Medulla oblongata (tissue), 1 donor: ENCODE measurements at regions not wholly inside any gene's neighbourhood (a gene's known extent, or its start where the extent isn't known, plus 50 kb on each side); places are given as distances from the start of the nearest gene placed in this dataset.
A peak's percentile ranks its signal among the peaks of the same experiment; 100 is the strongest.

Experiments
- DNase-seq: peaks from one replicate; pipeline ENCODE4 v3.0.0-alpha.2; 2015; ENCODE audit errors: extremely low spot score

DNA sequence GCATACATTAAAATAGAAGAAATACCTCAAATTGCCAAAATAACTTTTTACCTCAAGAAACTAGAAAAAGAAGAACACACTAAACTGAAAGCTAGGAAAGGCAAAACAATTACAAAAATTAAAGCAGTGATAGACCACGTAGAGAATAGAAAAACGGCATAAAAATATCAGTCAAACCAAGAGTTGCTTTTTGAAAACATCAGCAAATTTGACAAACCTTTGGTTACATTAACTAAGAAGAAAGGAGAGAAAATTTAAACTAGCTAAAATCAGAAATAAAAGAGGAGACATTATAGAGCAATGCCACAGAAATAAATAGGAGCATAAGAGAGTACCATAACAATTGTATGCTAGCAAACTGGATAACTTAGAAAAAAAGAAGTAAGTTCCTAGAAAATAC is 553.8 kb downstream of the CCER1 start:
- no peak for DNase-seq

DNA sequence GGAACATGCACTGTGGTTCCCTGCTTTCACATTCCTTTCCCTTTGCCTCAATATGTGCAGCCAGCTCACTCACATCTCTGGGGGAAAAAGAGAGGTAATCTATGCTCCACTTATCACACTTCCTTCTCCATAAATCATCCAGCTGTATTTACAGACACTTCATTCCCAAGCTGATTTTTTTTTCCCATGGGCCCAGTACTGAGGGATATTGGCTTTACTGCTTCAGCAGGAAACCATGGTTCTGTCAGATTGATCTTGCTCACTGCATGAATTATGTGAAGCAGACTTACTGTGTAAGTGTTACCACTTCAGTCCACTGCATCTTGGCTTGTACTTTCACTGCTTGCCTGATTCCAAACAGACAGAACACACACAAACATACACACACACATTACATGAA is 555.6 kb downstream of the CCER1 start:
- DNase-seq: no peak

DNA sequence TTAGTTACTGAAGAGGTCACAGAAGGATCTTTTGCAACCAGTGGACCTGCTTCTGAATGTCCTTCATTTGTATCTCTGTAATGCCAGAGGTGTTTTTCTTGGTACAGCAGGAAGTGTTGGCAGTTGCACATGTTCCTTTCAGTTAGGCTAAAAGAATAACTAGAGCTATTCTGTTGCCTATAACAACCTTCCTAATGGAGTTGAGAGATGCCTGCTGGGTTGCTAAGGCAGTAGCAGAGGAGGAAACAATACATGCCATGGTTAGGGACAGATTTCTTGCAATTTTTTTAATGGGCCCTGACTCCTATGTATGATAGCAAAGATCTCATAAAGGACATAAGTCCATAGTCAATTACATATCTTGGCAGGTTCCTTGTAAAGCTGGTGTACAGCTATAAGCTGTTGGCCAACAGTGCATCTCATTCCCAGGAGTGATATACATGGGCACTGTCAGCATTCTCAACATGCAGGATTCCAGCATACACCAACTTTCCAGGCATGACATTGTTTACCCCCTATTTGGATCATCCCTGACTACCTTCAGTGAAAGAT is 556.6 kb downstream of the CCER1 start:
- DNase-seq: no peak

DNA sequence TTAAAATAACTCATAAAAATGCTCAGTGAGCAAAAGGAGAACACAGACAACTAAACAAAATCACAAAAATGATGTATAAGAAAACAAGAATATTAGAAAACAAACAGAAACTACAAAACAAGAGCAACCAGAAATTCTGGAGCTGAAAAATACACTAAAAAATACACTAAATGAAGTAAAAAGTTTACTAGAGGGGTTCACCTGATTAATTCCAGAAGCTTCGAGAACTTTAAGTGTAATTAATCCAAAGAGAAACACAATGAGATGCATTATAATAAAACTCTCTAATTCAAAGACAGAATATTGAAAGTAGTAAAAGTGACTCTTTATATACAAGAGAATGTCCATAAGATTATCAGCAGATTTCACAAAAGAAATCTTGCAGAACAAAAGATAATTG is 558.4 kb downstream of the CCER1 start:
- no peak for DNase-seq

DNA sequence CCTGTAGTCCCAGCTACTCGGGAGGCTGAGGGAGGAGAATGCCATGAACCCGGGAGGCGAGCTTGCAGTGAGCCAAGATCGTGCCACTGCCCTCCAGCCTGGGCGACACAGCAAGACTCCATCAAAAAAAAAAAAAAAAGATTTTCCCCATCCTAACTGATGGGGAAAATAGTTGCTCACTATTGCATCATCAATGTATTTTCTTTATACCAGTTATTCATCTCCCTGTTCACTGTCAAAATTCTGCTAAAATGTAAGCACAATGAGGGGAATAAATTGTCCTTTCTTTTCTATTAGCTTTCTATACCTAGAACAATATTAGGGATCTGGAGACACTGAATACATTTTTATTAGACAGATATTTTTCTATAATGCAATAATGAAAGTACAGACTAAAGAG is 561.3 kb downstream of the CCER1 start:
- no peak for DNase-seq

DNA sequence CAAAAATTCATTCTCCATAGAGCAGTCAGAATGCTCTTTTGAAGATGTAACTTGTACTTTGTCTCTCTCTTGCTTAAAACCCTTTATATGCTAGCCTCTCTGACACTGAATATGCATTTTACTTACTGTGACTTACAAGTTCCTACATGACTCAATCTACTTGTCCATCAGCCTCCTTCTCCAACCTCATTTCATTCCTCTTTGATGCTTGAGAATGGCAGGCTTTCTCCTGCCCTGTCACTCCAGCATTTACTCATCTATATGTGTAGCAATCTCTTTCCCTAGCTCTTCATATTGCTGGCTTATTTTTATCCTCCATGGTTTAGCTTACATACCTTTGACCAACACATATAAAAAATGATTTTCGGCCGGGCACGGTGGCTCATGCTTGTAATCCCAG is 561.9 kb downstream of the CCER1 start:
- DNase-seq: no peak

DNA sequence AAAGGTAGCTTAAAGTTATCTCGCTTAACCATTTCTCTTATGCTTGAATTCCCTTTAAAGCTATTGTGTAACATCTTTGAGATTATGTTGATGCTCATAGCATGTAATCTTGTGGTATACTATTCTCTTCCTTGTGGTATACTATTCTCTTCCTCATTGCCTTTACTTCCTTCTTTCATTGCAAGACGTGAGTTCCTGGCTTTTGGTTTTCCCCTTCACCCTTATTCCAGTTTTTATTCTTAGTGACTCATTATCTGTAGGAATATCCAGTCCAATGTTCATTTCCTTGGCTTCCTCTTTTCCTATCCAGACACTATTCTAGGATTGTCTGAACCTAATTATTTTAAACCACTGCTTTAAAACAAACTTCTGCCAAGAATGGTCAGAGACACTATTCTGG is 564.0 kb downstream of the CCER1 start:
- no peak for DNase-seq

DNA sequence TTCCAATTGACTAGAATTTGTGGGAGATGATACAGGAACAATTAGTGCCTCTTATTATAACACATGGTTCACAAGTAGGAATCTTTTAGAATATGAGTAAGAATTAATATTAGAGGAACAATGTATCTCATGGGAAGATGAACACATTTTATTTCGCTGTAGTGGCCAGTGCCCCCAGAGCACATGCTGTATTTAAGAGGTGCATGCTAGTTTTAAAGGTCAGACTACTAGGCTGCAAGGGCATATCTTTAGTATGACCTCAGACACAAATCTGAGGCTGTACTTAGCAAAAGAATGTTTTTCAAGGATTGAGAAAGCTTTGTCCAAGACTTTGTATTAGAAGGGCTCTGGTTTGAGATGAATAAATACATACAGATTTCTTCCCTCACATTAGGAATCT is 586.9 kb downstream of the CCER1 start:
- DNase-seq: no peak

DNA sequence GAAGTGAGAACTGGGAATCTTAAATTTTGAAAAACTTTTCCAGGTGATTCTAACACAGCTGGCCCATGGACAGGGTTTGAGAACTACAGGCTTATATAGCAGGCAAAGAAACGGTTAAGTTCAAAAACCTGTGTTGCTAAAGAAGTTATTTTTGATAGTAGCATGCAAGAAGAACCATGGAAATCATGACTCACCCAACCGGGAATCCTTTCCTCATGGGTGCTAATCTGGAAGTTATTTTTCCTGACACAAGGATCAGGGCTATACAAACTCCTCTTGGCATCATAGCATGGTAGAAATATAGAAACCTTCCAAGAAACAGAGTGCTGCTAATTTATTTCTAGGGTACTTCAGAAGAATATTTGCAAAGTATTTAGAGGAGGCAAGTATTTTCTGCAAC is 588.7 kb downstream of the CCER1 start:
- no peak for DNase-seq

DNA sequence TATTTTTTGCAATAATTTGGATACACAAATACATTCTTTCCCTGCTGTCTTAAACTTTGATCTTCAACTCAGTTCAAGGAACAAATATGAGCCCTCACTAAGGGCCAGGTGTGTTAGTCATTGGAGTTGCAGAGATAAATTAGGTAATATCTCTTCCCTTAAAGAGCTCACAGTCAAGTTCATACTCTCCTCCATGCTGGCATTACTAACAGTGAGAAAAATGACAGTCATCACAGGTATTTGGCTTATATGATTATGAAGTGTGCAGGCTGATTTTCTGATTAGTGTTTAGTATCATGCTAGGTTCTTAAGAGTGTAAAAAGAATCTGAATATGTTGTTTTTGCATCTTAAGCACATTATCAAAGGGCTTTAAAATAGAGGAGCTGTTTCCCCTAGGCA is 594.7 kb downstream of the CCER1 start:
- DNase-seq: no peak

DNA sequence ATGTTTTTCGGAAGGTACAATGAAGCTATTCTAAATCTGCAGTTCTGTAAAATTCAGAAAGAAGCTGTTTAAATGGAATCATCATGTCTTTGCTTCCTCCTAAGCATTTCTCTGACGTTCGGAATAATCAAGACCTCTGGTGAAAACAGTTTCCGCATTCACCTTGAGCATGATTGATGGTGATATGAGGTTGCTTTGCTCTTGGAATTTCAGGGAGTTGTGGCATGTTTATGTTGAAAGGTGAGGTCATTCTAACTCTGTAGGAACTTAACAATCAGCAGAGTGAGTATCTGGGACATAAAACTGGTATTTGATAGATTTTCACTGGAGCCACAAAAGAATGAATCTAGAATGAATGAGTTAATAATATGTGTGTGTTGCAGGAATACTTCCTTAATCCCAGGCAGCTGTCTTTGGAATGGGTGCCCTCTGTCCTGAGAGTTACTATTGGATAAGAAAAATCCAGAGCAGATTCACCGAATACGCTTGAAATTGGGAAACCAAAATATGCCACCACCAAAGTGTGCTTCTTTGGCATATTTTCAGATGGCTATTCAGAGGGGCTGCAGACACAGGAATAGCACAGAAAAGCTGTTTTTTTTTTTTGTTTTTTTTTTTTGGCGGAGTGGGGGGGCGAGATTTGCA is 599.1 kb downstream of the CCER1 start:
- no peak for DNase-seq

DNA sequence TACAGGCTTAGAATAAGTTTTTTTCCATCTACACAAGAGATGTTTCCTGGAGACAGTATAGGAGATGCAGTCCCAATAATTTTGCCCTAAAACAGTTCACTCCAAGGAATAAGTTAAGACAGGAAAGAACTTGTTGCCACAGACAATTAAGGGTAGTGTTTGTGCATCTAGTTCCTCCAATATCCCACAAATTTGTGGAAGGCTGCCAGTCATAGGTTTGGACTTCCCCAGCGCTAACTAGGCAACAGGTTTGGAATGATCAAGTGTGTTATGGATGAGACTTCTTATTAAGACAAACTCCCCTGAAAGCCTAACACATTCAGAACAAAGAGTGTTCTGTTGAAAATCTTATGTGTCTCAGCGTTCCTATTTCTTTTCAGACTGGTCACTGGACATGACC is 611.0 kb downstream of the CCER1 start:
- peak; percentile 70 for DNase-seq

DNA sequence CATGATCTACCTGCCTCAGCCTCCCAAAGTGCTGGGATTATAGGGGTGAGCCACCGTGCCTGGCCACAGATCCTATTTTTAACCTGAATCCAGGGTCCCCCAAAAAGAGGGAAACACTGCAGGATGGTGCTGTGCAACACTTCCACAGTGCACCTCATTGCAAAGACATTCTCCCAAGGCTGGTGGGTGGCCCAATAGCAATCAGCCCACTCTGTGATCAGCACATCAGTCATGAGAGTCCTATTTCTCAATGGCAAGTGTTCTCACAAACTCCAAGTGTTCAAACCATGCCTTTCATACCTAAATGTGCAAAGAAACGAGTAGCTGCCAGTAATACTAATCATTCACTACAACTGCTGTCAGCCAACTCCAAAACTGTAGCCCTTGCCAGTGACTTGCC is 612.9 kb downstream of the CCER1 start:
- no peak for DNase-seq

DNA sequence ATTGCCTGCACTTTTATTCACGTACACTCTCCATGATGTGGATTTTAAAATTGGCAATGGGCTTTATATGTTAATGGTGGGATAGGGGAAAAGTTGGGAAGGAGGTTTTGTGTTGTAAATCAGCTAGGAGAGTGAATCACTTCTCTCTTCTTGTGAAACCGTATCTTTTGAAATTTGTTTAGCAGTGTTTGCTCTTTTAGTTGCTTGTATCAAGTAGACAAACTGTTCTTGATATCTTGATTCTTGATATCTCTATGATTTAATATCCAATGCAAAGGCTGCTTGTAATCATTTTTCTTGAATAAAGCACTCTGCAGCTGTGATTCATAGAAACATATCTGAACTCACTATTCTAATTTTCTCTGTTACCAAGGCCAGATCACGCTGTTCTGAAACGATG is 615.1 kb downstream of the CCER1 start:
- no peak for DNase-seq

DNA sequence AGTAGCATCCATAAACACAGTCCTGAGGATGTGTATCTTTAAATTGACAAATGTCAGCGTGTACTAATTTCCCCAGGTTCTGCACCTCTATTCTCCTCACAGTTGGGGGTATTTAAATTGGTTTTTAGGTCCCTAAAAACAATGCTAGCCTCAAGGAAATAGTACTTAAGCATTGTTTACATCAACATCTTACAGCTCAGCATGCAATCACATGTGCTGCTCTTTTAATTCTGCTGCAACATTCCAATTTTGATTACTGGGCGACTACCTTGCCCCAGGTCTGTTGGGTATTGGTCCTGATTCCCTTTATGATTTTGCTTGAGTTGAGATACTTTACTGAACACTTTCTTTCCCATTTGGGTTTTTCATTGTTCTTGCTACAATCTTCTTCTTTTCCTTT is 616.6 kb downstream of the CCER1 start:
- no peak for DNase-seq

DNA sequence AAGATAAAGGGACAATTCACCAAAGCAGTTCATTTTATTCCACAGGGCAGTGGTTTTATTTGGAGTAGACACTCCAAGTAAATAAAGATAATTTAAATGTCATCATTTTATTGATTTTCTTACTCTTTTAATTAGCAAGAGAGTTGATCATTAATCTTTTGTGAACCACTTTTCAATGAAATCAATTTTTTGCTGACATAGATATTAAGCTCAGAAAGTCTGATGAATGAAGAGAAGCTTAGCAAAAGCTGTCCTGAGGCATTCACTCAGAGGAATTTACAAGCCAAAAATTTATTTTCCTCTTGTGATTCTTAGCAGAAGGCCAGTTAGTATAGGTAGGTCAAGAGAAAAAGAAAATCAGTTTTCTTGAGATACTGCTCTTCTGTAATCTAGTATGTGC is 618.0 kb downstream of the CCER1 start:
- no peak for DNase-seq

DNA sequence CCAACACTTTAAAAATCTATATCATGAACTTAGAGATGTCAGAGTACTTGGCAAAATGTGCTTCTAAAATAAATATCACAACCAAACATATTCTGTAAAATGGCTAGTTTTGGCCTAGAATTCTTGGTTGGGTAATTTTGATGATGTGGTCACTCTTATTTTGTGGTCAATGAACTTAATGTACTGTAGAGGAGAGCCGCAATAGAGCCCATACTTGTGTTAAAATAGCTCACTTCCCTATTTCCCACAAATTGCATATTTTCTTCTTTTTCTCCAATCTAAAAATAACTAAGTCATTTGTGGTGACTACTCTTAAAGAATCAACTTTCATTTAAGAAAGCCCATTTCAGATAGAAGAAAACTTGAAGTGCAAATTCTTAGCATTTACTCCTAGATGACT is 619.4 kb downstream of the CCER1 start:
- no peak for DNase-seq

DNA sequence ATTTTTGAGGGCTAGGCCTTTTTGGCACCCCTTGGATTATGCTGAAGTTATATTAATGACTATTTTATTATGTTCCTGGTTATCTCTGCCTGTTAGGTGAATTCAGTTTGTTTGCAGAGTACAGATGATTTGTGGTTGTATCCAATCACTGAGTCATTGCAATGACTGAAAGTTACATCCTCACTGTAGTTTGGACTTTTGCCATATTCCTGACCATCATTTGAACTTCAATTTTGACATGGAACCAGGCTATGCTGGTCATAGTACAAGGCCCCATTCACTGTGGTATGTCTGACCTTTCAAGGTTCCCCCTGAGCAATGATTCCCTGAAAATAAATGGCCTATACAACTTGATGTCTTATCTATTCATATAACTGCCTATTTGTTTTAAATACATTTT is 621.0 kb downstream of the CCER1 start:
- no peak for DNase-seq

DNA sequence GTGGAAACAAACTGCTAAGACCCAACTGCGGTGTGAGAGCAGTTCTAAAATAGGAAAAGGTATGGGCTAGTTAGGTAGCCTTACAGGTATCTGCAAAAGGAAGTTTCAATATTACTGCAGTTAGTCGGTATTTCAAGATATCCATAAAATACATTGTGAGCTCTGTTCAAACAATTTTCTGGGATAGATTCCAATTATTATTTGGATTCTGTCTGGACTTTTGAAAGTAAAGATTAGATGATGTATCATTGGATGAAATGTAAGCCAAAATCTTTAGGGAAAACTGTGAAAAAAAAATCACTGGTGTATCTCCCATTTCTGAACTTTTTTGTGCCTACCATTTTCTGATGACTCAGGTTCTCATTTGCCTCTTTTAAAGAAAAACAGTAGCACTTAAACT is 621.6 kb downstream of the CCER1 start:
- no peak for DNase-seq

DNA sequence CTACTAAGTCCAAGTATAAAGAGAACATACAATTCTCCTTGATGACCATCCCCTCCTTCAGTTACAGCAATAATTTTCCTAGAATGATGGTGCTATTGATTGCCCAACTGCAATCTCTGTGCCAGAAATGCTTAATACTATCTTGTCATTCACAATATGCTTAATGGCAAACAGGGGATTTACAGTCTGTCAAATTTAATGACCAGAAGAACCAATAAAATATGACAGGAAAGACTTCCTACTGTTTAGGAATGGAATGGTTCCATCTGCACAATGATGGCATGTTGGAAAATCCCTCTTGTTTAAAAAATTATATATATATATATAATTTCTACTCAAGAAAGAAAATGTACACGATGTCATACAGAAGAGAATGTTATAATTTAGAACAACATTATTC is 623.2 kb downstream of the CCER1 start:
- no peak for DNase-seq

DNA sequence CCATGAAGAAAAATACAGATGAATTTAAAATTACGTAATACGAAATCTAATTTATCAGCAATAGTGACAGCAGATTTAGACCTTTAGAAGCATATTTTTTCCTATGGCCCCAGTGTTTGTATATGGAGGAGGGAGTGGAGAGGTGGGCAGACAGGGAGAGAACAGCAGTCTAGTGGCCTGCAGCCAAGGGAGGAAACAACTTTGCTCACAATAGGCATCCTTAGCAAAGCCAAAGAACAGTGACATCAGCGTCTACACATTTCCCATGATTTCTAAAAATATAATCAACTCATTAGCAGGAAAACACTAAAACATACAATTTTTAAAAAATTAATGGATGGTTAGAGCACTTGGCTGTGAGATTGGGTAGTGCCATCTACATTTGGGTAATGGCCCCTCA is 622.6 kb upstream of the ATP2B1 start:
- no peak for DNase-seq

DNA sequence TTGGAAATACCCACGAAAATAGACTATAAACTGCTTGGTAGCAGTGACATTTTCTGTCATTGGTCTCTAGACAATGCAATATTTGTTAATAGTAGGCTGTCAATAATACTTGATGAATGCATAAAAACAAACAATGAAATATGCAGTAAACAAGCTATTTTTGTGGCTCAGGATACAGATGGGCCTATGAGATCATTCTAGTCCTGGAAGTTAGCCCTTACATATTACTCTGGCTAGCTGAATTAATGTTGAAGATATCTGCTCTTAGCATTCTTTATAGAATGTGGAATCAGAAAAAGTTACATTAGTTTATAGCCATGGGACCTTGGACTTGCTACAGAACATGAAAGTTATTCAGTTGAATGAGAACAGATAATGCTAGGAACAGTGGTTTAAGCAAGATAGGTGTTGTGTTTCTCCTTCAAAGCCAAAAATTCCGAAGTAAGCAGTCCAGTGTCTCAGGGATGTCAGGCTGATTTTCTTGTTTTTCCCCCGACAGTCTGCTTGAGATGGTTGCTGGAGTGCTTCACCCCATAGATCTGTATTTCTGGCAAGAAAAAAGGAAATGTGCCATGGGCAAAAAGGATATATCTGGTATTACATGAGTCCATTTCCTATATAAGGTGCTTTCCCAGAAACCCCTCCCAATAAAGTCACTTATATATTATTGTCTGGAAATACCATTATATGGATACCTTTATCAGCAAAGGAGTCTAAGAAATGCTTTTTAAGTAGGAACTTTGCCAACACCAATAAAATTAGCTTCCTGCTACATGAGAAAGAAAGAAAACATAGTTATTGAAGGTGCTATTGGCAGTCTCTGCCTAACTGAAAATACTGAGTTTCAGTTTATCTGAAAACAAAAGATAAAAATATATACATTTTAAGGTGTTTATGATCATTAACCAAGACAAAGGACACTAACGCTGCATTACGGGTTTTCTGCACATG is 619.4 kb upstream of the ATP2B1 start:
- DNase-seq: no peak

DNA sequence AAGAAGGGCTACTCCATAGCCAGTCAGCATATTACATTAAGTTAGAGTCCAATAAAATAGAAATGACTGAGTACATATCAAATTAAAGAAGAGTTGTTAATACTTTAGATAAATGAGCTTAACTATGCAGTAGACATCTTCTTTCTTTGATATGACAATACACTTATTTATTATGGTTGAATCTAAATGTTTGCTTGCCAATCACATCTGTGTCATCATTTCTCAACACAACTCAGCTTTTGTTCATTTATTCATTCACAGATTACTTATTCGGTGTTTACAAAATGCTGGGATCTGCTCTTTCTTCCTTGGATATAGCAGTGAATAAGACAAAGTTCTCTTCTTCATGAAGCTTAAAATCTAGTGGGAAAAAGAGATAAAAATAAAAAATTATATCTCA is 614.6 kb upstream of the ATP2B1 start:
- peak; percentile 8 for DNase-seq
